HCT116 (cell line): ENCODE measurements at regions not wholly inside any gene's neighbourhood (a gene's known extent, or its start where the extent isn't known, plus 50 kb on each side); places are given as distances from the start of the nearest gene placed in this dataset.

Experiments used
- ATAC-seq: fragments of 200-7000 bp; cut with Tn5 transposase; 2 replicates; pipeline ENCODE4 v1.9.1; 2020; ENCODE audit warnings: mild to moderate bottlenecking, moderate library complexity
- BruUV-seq: library from RNA; stranded (reverse); fragments of 400-500 nt; replicated peaks from 2 replicates; lab custom pipeline; 2021; lab: Mats Ljungman, UMichigan
- CTCF ChIA-PET: fragments of 300-600 bp; sonication (Branson Sonifier 250); formaldehyde crosslinking; loops from one replicate; lab custom pipeline; 2021; ENCODE audit warnings: antibody characterized with exemption; lab: Charles Lee
- POLR2A ChIA-PET: fragments of 300-600, 350-600 bp; sonication (Branson Sonifier 250); formaldehyde crosslinking; loops from one replicate; lab custom pipeline; 2021; ENCODE audit warnings: antibody characterized with exemption; lab: Charles Lee
- RAD21 ChIA-PET, 2 experiments: fragments of 300-600 bp; sonication (Branson Sonifier 250); formaldehyde crosslinking; loops; one replicate each; lab custom pipeline; 2023; ENCODE audit warnings: low total read pairs in 2 of 2; ENCODE audit not compliant: uncharacterized antibody in 2 of 2, unreplicated experiment in 2 of 2, low non-redundant PET in 1 of 2; lab: Charles Lee
- DNase-seq: peaks from one replicate; pipeline ENCODE4 v3.0.0-alpha.2; 2010; ENCODE audit warnings: low read depth, low spot score
- H2AFZ ChIP-seq: fragments of 200-600 bp; shearing (Covaris generic), sonication (generic); 2 replicates; pipeline ENCODE4 v1.6.1; 2017; ENCODE audit warnings: low read depth, mixed run types, mixed read lengths, antibody characterized with exemption, low read length; ENCODE audit not compliant: poor library complexity, severe bottlenecking
- H3K27ac ChIP-seq: 2 replicates; pipeline ENCODE4 v1.5.1; 2012; ENCODE audit warnings: low read depth, low read length
- H3K27me3 ChIP-seq: fragments of 200-600 bp; sonication (generic); 2 replicates; pipeline ENCODE4 v1.6.1; 2016; ENCODE audit warnings: mixed run types, low read length, mixed read lengths; ENCODE audit not compliant: insufficient read depth
- H3K36me3 ChIP-seq, 2 experiments: fragments of 200-500 bp in 1 of 2; fragments of 200-600 bp in 1 of 2; sonication (Bioruptor generic) in 1 of 2; sonication (generic) in 1 of 2; 2 replicates each; pipeline versions ENCODE4 v1.5.1 to v1.6.1; 2014 to 2016; ENCODE audit warnings: low read length in 2 of 2, inconsistent platforms in 1 of 2, mixed read lengths in 1 of 2, mixed run types in 1 of 2; ENCODE audit not compliant: insufficient read depth in 2 of 2, control insufficient read depth in 1 of 2
- H3K4me1 ChIP-seq, 2 experiments: fragments of 200-600 bp in 1 of 2; sonication (generic) in 1 of 2; 2 replicates each; pipeline versions ENCODE4 v1.5.1 to v1.6.1; 2012 to 2017; ENCODE audit warnings: low read length in 2 of 2, inconsistent platforms in 1 of 2, mild to moderate bottlenecking in 1 of 2, mixed read lengths in 1 of 2, mixed run types in 1 of 2, moderate library complexity in 1 of 2; ENCODE audit not compliant: insufficient read depth in 2 of 2, control insufficient read depth in 1 of 2
- H3K4me2 ChIP-seq: fragments of 200-600 bp; sonication (generic); 2 replicates; pipeline ENCODE4 v1.6.1; 2017; ENCODE audit warnings: mixed run types, low read length, mixed read lengths
- H3K4me3 ChIP-seq, 2 experiments: fragments of 200-600 bp in 1 of 2; sonication (generic) in 1 of 2; replicated peaks in 1 of 2; 2 replicates each; pipeline ENCODE4 v1.5.1; 2011 to 2016; ENCODE audit warnings: low read length in 2 of 2, control low read depth in 1 of 2, low read depth in 1 of 2, mild to moderate bottlenecking in 1 of 2, mixed read lengths in 1 of 2, mixed run types in 1 of 2
- H3K79me2 ChIP-seq: fragments of 200-600 bp; sonication (generic); 2 replicates; pipeline ENCODE4 v1.6.1; 2017; ENCODE audit warnings: mild to moderate bottlenecking, mixed run types, low read length, moderate library complexity, mixed read lengths; ENCODE audit not compliant: insufficient read depth
- H3K9ac ChIP-seq: fragments of 200-600 bp; sonication (generic); 2 replicates; pipeline ENCODE4 v1.6.1; 2016; ENCODE audit warnings: low read length, mixed read lengths
- H3K9me2 ChIP-seq: fragments of 200-600 bp; sonication (generic), shearing (Covaris generic); 2 replicates; pipeline ENCODE4 v1.6.1; 2017; ENCODE audit warnings: mixed run types, mild to moderate bottlenecking, moderate library complexity; ENCODE audit not compliant: insufficient read depth
- H3K9me3 ChIP-seq, 2 experiments: fragments of 200-500 bp in 1 of 2; fragments of 200-600 bp in 1 of 2; sonication (Bioruptor generic) in 1 of 2; sonication (generic) in 1 of 2; 2 replicates each; pipeline ENCODE4 v1.6.1; 2014 to 2017; ENCODE audit warnings: low read length in 2 of 2, mixed read lengths in 2 of 2, inconsistent platforms in 1 of 2, low read depth in 1 of 2, mild to moderate bottlenecking in 1 of 2, mixed run types in 1 of 2, moderate library complexity in 1 of 2; ENCODE audit not compliant: control insufficient read depth in 1 of 2, insufficient read depth in 1 of 2
- H4K20me1 ChIP-seq: fragments of 200-600 bp; sonication (generic), shearing (Covaris generic); 2 replicates; pipeline ENCODE4 v1.6.1; 2017; ENCODE audit warnings: mixed run types, mild to moderate bottlenecking, moderate library complexity; ENCODE audit not compliant: insufficient read depth
- CBX3 ChIP-seq: IDR thresholded peaks from 2 replicates; pipeline ENCODE4 v1.6.1; 2012; ENCODE audit warnings: low read depth
- CEBPB ChIP-seq: IDR thresholded peaks from 2 replicates; pipeline ENCODE4 v1.6.1; 2012; ENCODE audit warnings: low read depth
- EGR1 ChIP-seq: IDR thresholded peaks from 2 replicates; pipeline ENCODE4 v1.6.1; 2012; ENCODE audit warnings: low read depth
- ELF1 ChIP-seq: IDR thresholded peaks from 2 replicates; pipeline ENCODE4 v1.6.1; 2012; ENCODE audit warnings: low read depth, borderline replicate concordance
- EZH2 ChIP-seq: fragments of 200-600 bp; sonication (generic); IDR thresholded peaks from 2 replicates; pipeline ENCODE4 v1.6.1; 2017; ENCODE audit warnings: antibody characterized with exemption, mixed run types
- EZH2phosphoT487 ChIP-seq: fragments of 200-600 bp; IDR thresholded peaks from 2 replicates; pipeline ENCODE4 v1.6.1; 2018; ENCODE audit warnings: antibody characterized with exemption, borderline replicate concordance
- FOSL1 ChIP-seq: IDR thresholded peaks from 2 replicates; pipeline ENCODE4 v1.6.1; 2012; ENCODE audit warnings: low read depth
- JUND ChIP-seq: IDR thresholded peaks from 2 replicates; pipeline ENCODE4 v1.6.1; 2012
- MAX ChIP-seq: IDR thresholded peaks from 2 replicates; pipeline ENCODE4 v1.6.1; 2012
- POLR2A ChIP-seq: IDR thresholded peaks from 2 replicates; pipeline ENCODE4 v1.7.0; 2011; ENCODE audit warnings: borderline replicate concordance; ENCODE audit not compliant: insufficient read depth, insufficient read length; ENCODE audit errors: extremely low read depth
- POLR2AphosphoS5 ChIP-seq: IDR thresholded peaks from 2 replicates; pipeline ENCODE4 v1.6.1; 2011; ENCODE audit warnings: mild to moderate bottlenecking, low read depth, low read length, moderate library complexity
- RAD21 ChIP-seq: IDR thresholded peaks from 2 replicates; pipeline ENCODE4 v1.6.1; 2012; ENCODE audit warnings: low read depth, mild to moderate bottlenecking
- SIN3A ChIP-seq: IDR thresholded peaks from 2 replicates; pipeline ENCODE4 v1.6.1; 2012; ENCODE audit warnings: low read depth
- TCF7L2 ChIP-seq: IDR thresholded peaks from 2 replicates; pipeline ENCODE4 v1.7.0; 2011; ENCODE audit warnings: borderline replicate concordance, inconsistent platforms; ENCODE audit not compliant: insufficient read depth, insufficient read length; ENCODE audit errors: extremely low read depth
- ZFX ChIP-seq: fragments of 450-650 bp; IDR thresholded peaks from 2 replicates; pipeline ENCODE4 v1.6.1; 2017
- ZNF274 ChIP-seq: fragments of 200-500 bp; sonication (Bioruptor generic); IDR thresholded peaks from 2 replicates; pipeline ENCODE4 v1.6.1; 2014; ENCODE audit warnings: mild to moderate bottlenecking, low read depth, low read length, inconsistent platforms
- intact Hi-C: fragments of 100-400 bp; cut with micrococcal nuclease; formaldehyde crosslinking; loops from 2 replicates; pipeline ENCODE4 v1.10.0; 2022
- TF ChIP-seq, protein P1 (sequence below): IDR thresholded peaks from 2 replicates; pipeline ENCODE4 v1.6.1; 2012; ENCODE audit warnings: low read depth
- TF ChIP-seq, protein P2 (sequence below): IDR thresholded peaks from 2 replicates; pipeline ENCODE4 v1.6.1; 2011; ENCODE audit warnings: mild to moderate bottlenecking, low read length, moderate library complexity; ENCODE audit not compliant: insufficient replicate concordance; ENCODE audit errors: extremely low read depth
- TF ChIP-seq, protein P3 (sequence below): IDR thresholded peaks from 2 replicates; pipeline ENCODE4 v1.6.1; 2012

GRCh38 chr3:13705051-13705450 is 156.1 kb downstream of the FBLN2 start:
- Histone ChIP-seq H3K4me2 (no peak overlapping the region), H3K27me3 (no peaks in the 10 kb centered on the region), H3K9me2 (no peaks in the 10 kb centered on the region), H2AFZ (no peak overlapping the region), H3K27ac (no peak overlapping the region), H3K4me1 (no peaks in the 10 kb centered on the region), H3K36me3 (no peaks in the 10 kb centered on the region), H3K9me3 (no peaks in the 10 kb centered on the region), H3K9ac (no peak overlapping the region), H3K4me3 (no peak overlapping the region), H3K79me2 (no peaks in the 10 kb centered on the region), H4K20me1 (no peaks in the 10 kb centered on the region)
- ATAC-seq (no peak), DNase-seq (no peak)
- TF ChIP-seq SIN3A, result no peak
- TF ChIP-seq EZH2, result no peak
- TF ChIP-seq CBX3, result no peak
- TF ChIP-seq ZNF274, result no peak
- no peak for TF ChIP-seq RAD21
- no peak for TF ChIP-seq EGR1
- TF ChIP-seq TCF7L2, result no peak
- TF ChIP-seq POLR2AphosphoS5, result no peak
- TF ChIP-seq ZFX, result no peak
- no peak for TF ChIP-seq ELF1
- TF ChIP-seq JUND, result no peak
- TF ChIP-seq, protein P1, sequence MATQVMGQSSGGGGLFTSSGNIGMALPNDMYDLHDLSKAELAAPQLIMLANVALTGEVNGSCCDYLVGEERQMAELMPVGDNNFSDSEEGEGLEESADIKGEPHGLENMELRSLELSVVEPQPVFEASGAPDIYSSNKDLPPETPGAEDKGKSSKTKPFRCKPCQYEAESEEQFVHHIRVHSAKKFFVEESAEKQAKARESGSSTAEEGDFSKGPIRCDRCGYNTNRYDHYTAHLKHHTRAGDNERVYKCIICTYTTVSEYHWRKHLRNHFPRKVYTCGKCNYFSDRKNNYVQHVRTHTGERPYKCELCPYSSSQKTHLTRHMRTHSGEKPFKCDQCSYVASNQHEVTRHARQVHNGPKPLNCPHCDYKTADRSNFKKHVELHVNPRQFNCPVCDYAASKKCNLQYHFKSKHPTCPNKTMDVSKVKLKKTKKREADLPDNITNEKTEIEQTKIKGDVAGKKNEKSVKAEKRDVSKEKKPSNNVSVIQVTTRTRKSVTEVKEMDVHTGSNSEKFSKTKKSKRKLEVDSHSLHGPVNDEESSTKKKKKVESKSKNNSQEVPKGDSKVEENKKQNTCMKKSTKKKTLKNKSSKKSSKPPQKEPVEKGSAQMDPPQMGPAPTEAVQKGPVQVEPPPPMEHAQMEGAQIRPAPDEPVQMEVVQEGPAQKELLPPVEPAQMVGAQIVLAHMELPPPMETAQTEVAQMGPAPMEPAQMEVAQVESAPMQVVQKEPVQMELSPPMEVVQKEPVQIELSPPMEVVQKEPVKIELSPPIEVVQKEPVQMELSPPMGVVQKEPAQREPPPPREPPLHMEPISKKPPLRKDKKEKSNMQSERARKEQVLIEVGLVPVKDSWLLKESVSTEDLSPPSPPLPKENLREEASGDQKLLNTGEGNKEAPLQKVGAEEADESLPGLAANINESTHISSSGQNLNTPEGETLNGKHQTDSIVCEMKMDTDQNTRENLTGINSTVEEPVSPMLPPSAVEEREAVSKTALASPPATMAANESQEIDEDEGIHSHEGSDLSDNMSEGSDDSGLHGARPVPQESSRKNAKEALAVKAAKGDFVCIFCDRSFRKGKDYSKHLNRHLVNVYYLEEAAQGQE, result no peak
- TF ChIP-seq POLR2A, result no peak
- TF ChIP-seq, protein P2, sequence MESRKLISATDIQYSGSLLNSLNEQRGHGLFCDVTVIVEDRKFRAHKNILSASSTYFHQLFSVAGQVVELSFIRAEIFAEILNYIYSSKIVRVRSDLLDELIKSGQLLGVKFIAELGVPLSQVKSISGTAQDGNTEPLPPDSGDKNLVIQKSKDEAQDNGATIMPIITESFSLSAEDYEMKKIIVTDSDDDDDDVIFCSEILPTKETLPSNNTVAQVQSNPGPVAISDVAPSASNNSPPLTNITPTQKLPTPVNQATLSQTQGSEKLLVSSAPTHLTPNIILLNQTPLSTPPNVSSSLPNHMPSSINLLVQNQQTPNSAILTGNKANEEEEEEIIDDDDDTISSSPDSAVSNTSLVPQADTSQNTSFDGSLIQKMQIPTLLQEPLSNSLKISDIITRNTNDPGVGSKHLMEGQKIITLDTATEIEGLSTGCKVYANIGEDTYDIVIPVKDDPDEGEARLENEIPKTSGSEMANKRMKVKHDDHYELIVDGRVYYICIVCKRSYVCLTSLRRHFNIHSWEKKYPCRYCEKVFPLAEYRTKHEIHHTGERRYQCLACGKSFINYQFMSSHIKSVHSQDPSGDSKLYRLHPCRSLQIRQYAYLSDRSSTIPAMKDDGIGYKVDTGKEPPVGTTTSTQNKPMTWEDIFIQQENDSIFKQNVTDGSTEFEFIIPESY, result no peak
- no peak for TF ChIP-seq CEBPB
- no peak for TF ChIP-seq FOSL1
- no peak for TF ChIP-seq MAX
- TF ChIP-seq EZH2phosphoT487, result no peak
- TF ChIP-seq, protein P3, sequence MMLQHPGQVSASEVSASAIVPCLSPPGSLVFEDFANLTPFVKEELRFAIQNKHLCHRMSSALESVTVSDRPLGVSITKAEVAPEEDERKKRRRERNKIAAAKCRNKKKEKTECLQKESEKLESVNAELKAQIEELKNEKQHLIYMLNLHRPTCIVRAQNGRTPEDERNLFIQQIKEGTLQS, result no peak
- ChIA-PET RAD21 (no interaction called here), POLR2A (no interaction called here), CTCF (no interaction called here)
- intact Hi-C loops, result no loop called here
- BruUV-seq, result no TSS peak
